Suprapubic skin (tissue), 4 donors: ENCODE measurements at regions not wholly inside any gene's neighbourhood (a gene's known extent, or its start where the extent isn't known, plus 50 kb on each side); places are given as distances from the start of the nearest gene placed in this dataset.

Source experiments
- DNase-seq, 2 donors: peaks; one replicate each; pipeline ENCODE4 v3.0.0-alpha.2; 2019; ENCODE audit warnings: low spot score in 2 of 2
- H3K27ac ChIP-seq: fragments of 200-600 bp; sonication (generic); one replicate; pipeline ENCODE4 v1.5.1; 2019
- H3K27me3 ChIP-seq: fragments of 200-600 bp; sonication (generic); one replicate; pipeline ENCODE4 v1.5.1; 2019
- H3K36me3 ChIP-seq: fragments of 200-600 bp; sonication (generic); one replicate; pipeline ENCODE4 v1.5.1; 2019
- H3K4me1 ChIP-seq: fragments of 200-600 bp; sonication (generic); one replicate; pipeline ENCODE4 v1.5.1; 2019
- H3K4me3 ChIP-seq: fragments of 200-600 bp; sonication (generic); one replicate; pipeline ENCODE4 v1.5.1; 2019; ENCODE audit warnings: mild to moderate bottlenecking
- H3K9me3 ChIP-seq: fragments of 200-600 bp; sonication (generic); one replicate; pipeline ENCODE4 v1.5.1; 2019
- EP300 ChIP-seq: sonication (generic); formaldehyde crosslinking; IDR thresholded peaks from one replicate; pipeline ENCODE4 v1.6.1; 2017; ENCODE audit warnings: antibody characterized with exemption
- POLR2A ChIP-seq, 2 donors: fragments of 450-650 bp; IDR thresholded peaks; one replicate each; pipeline ENCODE4 v1.6.1; 2017; ENCODE audit warnings: antibody characterized with exemption in 2 of 2, mild to moderate bottlenecking in 2 of 2, moderate library complexity in 2 of 2
- POLR2AphosphoS5 ChIP-seq, 3 donors: sonication (generic); formaldehyde crosslinking; IDR thresholded peaks; one replicate each; pipeline ENCODE4 v1.6.1; 2017; ENCODE audit warnings: antibody characterized with exemption in 3 of 3
- WGBS: methylation state at CpG from one replicate; pipeline ENCODE4 v1.1.5; 2018; 5-methylcytosine and 5-hydroxymethylcytosine counted together
- TF ChIP-seq, protein P1 (sequence below), 2 donors: fragments of 200-600 bp in 1 of 2; fragments of 450-650 bp in 1 of 2; sonication (generic) in 1 of 2; IDR thresholded peaks; one replicate each; pipeline ENCODE4 v1.5.1; 2016 to 2019; ENCODE audit warnings: antibody characterized with exemption in 2 of 2, mild to moderate bottlenecking in 1 of 2, moderate library complexity in 1 of 2

- DNase-seq = no peak
- Histone ChIP-seq H3K4me3 (no peak overlapping the region), H3K4me1 (no peaks in the 10 kb centered on the region), H3K36me3 (no peaks in the 10 kb centered on the region), H3K27me3 (peaks cover 57% of the 10 kb centered on the region), H3K27ac (no peak overlapping the region), H3K9me3 (no peaks in the 10 kb centered on the region)
- no peak for TF ChIP-seq POLR2A (IDR thresholded peaks at IDR 0.05)
- no peak for TF ChIP-seq POLR2AphosphoS5 (IDR thresholded peaks at IDR 0.05)
- TF ChIP-seq EP300 = no peak
- TF ChIP-seq, protein P1, sequence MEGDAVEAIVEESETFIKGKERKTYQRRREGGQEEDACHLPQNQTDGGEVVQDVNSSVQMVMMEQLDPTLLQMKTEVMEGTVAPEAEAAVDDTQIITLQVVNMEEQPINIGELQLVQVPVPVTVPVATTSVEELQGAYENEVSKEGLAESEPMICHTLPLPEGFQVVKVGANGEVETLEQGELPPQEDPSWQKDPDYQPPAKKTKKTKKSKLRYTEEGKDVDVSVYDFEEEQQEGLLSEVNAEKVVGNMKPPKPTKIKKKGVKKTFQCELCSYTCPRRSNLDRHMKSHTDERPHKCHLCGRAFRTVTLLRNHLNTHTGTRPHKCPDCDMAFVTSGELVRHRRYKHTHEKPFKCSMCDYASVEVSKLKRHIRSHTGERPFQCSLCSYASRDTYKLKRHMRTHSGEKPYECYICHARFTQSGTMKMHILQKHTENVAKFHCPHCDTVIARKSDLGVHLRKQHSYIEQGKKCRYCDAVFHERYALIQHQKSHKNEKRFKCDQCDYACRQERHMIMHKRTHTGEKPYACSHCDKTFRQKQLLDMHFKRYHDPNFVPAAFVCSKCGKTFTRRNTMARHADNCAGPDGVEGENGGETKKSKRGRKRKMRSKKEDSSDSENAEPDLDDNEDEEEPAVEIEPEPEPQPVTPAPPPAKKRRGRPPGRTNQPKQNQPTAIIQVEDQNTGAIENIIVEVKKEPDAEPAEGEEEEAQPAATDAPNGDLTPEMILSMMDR (IDR thresholded peaks at IDR 0.05) = no peak
- WGBS = 71% methylated on average over 7 of the region's 7 CpGs
These were observed 103.3 kb upstream of the IGSF21 start for GRCh38 chr1:18004278-18004677.

DNA sequence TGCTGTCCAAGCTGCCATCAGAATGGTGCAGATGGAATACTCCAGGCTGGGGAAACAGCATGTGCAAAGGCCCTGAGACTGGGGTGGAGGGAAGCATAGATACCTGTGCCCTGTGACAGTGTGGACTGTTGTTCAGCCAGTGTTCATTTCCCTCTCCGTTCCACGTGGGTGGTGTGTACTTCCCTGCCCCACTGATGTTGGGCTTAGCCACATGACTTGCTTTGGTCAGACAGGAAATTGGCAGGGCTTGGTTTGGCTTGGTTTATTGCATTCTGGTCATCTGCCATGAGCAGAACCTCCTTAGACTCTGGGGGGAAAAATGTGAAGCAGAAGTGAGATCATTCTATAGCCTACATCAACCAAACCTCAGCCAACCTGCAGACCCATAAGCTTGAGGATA lies 102.4 kb upstream of the IGSF21 start:
- TF ChIP-seq POLR2A (IDR thresholded peaks at IDR 0.05) = no peak
- TF ChIP-seq, protein P1 (IDR thresholded peaks at IDR 0.05) = no peak
- TF ChIP-seq EP300 = no peak
- TF ChIP-seq POLR2AphosphoS5 (IDR thresholded peaks at IDR 0.05) = no peak
- Histone ChIP-seq H3K27ac (no peak overlapping the region), H3K27me3 (peaks cover 59% of the 10 kb centered on the region)

DNA sequence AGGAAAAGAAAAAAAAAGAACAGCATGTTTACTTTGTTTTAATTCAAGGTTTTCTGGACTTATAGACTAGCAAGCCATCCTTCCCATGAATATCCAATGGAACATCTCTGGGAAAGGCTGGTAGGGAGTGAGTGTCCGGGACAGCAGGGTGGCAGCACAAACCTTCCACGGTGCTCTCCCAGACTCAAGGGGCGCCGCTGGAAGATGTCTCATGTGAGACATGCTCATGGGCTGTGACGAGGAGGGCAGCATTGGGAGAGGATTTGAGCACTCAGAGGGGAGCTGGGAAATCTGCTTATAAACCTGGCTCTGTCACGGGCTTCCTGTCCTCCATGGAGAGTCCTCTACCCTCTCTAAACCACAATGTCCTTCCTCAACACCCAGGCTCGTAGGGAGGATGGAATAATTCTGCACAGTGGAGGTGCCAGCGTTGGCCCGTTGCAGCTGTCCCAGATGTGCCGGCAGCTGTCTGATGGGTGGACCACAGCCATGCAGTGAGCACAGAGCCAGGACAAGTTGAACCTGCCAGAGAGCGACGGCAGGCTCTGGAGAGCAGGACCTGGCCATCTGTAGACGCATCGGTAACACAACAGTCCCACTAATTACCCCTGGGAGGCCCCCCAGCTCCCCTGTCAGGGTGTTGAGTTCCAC lies 100.1 kb upstream of the IGSF21 start:
- TF ChIP-seq, protein P1 (IDR thresholded peaks at IDR 0.05) = no peak
- no peak for TF ChIP-seq EP300
- TF ChIP-seq POLR2AphosphoS5 (IDR thresholded peaks at IDR 0.05) = no peak
- no peak for TF ChIP-seq POLR2A (IDR thresholded peaks at IDR 0.05)
- H3K4me1 ChIP-seq = no peaks in the 10 kb centered on the region
- no peaks in the 10 kb centered on the region for H3K9me3 ChIP-seq
- H3K36me3 ChIP-seq = no peaks in the 10 kb centered on the region
- WGBS = 53% methylated on average over 9 of the region's 14 CpGs
- no peak overlapping the region for H3K4me3 ChIP-seq
- no peak overlapping the region for H3K27ac ChIP-seq
- H3K27me3 ChIP-seq = peaks cover 68% of the 10 kb centered on the region
- no peak for DNase-seq

More for the DNA sequence above, 102.4 kb upstream of the IGSF21 start:
- no peaks in the 10 kb centered on the region for H3K36me3 ChIP-seq
- no peaks in the 10 kb centered on the region for H3K4me1 ChIP-seq
- no peak for DNase-seq
- no peaks in the 10 kb centered on the region for H3K9me3 ChIP-seq
- WGBS = 100% methylated on average over 2 of the region's 2 CpGs
- no peak overlapping the region for H3K4me3 ChIP-seq

- Histone ChIP-seq H3K4me3 (no peak overlapping the region), H3K27me3 (peaks cover 69% of the 10 kb centered on the region), H3K9me3 (no peaks in the 10 kb centered on the region), H3K36me3 (no peaks in the 10 kb centered on the region), H3K4me1 (no peaks in the 10 kb centered on the region), H3K27ac (no peak overlapping the region)
- no peak for DNase-seq
- no peak for TF ChIP-seq EP300
- TF ChIP-seq POLR2AphosphoS5 (IDR thresholded peaks at IDR 0.05) = no peak
- TF ChIP-seq, protein P1 (IDR thresholded peaks at IDR 0.05) = no peak
- TF ChIP-seq POLR2A (IDR thresholded peaks at IDR 0.05) = no peak
- WGBS = 67% methylated on average over 1 of the region's 1 CpG
These were observed 99.5 kb upstream of the IGSF21 start for GRCh38 chr1:18008081-18008480.

- no peak overlapping the region for H3K27ac ChIP-seq
- no peak overlapping the region for H3K4me3 ChIP-seq
- H3K27me3 ChIP-seq = peaks cover 69% of the 10 kb centered on the region
- no peak for DNase-seq
- TF ChIP-seq POLR2A (IDR thresholded peaks at IDR 0.05) (no peak), EP300 (no peak), POLR2AphosphoS5 (IDR thresholded peaks at IDR 0.05) (no peak)
- TF ChIP-seq, protein P1 (IDR thresholded peaks at IDR 0.05) = no peak
- H3K4me1 ChIP-seq = no peaks in the 10 kb centered on the region
- 51% methylated on average over 6 of the region's 6 CpGs for WGBS
- H3K9me3 ChIP-seq = no peaks in the 10 kb centered on the region
- H3K36me3 ChIP-seq = no peaks in the 10 kb centered on the region
These were observed 98.5 kb upstream of the IGSF21 start for GRCh38 chr1:18009055-18009454.
